ENCODE measurements at regions not wholly inside any gene's neighbourhood (a gene's known extent, or its start where the extent isn't known, plus 50 kb on each side); places are given as distances from the start of the nearest gene placed in this dataset.

GRCh38 chr3:164186095-164186494 lies 892.2 kb downstream of the SI start:
- H2BK120ac ChIP-seq (ENCODE audit: low read depth, low read length, poor library complexity, severe bottlenecking), result no peak overlapping the region
- H3K4ac ChIP-seq (ENCODE audit: low read depth, low read length), result no peak overlapping the region
- Mint-ChIP-seq H3K36me3 (ENCODE audit: insufficient read depth in 1 of 3, low read depth in 3 of 3) (peaks cover 0 to 31% (median 4%) of the 10 kb centered on the region in 3 experiments; a peak in 6 of 7 replicates), H3K9me3 (peaks cover 12 to 16% of the 10 kb centered on the region in 2 experiments), H3K4me3 (no peak overlapping the region), H3K27ac (no peak overlapping the region; a peak in 1 of 7 replicates), H3K27me3 (ENCODE audit: low read depth) (no peaks in the 10 kb centered on the region), H3K4me1 (no peaks in the 10 kb centered on the region)
- no peaks in the 10 kb centered on the region for H3K27me3 ChIP-seq (ENCODE audit: insufficient read depth, low read length)
- TF ChIP-seq CTCF (conservative IDR thresholded peaks at IDR 0.05), result no peak
- H3K4me2 ChIP-seq (ENCODE audit: insufficient read depth, insufficient read length, low read length), result no peak overlapping the region
- no peak overlapping the region for H2BK15ac ChIP-seq (ENCODE audit: low read depth, low read length)
- WGBS (ENCODE audit: extremely low coverage, insufficient read length, low lambda C conversion rate), result no CpG with 5 or more reads among the region's 3 CpGs
- H2AK5ac ChIP-seq (ENCODE audit: insufficient read length, low read length), result no peak overlapping the region
- no peaks in the 10 kb centered on the region for H3K79me1 ChIP-seq (ENCODE audit: insufficient read depth, low read depth, low read length, poor library complexity, severe bottlenecking)
- no peaks in the 10 kb centered on the region for H3K23me2 ChIP-seq (ENCODE audit: insufficient read length, low read depth, low read length, poor library complexity, severe bottlenecking)
- no peak overlapping the region for H2BK12ac ChIP-seq (ENCODE audit: insufficient read length, low read depth, low read length)
- no peak overlapping the region for H4K91ac ChIP-seq (ENCODE audit: insufficient read length, low read depth, low read length)
- no peak overlapping the region for H3T11ph ChIP-seq (ENCODE audit: low read length)
- no peak overlapping the region for H3K14ac ChIP-seq (ENCODE audit: insufficient read depth, low read length)
- no peak overlapping the region for H3K27ac ChIP-seq (ENCODE audit: insufficient read length, low read depth, low read length)
- no peak overlapping the region for H3K9ac ChIP-seq (ENCODE audit: extremely low read depth, insufficient read length, low read length)
- no peak overlapping the region for H4K5ac ChIP-seq (ENCODE audit: insufficient read length, low read depth, low read length)
- DNase-seq, result no peak
- H2BK5ac ChIP-seq (ENCODE audit: insufficient read length, low read length), result no peak overlapping the region
- H3K9me3 ChIP-seq (ENCODE audit: control insufficient read depth, low read depth, low read length), result no peaks in the 10 kb centered on the region
- no peaks in the 10 kb centered on the region for H4K20me1 ChIP-seq (ENCODE audit: control insufficient read depth, insufficient read depth, insufficient read length)
- no peak overlapping the region for H3K18ac ChIP-seq (ENCODE audit: insufficient read length, low read depth, low read length)
- H3K79me2 ChIP-seq (ENCODE audit: insufficient read depth, low read length), result no peaks in the 10 kb centered on the region
- no peak overlapping the region for H4K8ac ChIP-seq (replicated peaks; ENCODE audit: insufficient read length, low read depth, low read length)
- no peak overlapping the region for H2AFZ ChIP-seq (ENCODE audit: low read length)
- no peaks in the 10 kb centered on the region for H3K4me1 ChIP-seq (ENCODE audit: insufficient read depth, low read length)
- H3K23ac ChIP-seq (ENCODE audit: insufficient read length, low read depth, low read length), result no peak overlapping the region
- no peak overlapping the region for H3K56ac ChIP-seq (ENCODE audit: insufficient read length, low read depth, low read length)
- H2BK20ac ChIP-seq (ENCODE audit: low read depth, low read length, poor library complexity, severe bottlenecking), result no peak overlapping the region
